ENCODE measurements at regions not wholly inside any gene's neighbourhood (a gene's known extent, or its start where the extent isn't known, plus 50 kb on each side); places are given as distances from the start of the nearest gene placed in this dataset.
"Not testable (repeated sequence)": the region's sequence is repeated elsewhere in the genome, so short reads cannot be mapped to it uniquely, and the experiment has no call there.

GRCh38 chr2:129491308-129491707 is 488.2 kb upstream of the RAB6C start:
- no peak for DNase-seq

DNA sequence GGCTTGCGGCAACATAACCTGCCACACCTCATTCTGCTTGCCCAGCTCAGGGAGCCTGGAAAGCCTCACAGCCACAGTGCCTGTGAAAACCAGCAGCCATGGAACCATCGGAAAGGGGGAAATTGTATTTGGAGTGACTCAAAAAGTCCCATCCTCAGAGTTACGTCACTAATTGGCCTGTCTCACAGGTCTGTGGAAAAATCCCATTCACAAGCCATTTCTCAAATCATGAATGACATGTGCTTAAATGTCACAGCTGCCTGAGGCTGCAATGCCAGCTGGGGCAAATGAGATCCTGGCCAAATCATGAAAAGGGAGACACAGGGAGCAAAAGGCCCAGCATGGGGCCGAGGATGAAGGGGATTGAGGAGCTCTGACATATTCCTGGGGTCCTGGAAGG is 486.9 kb upstream of the RAB6C start:
- DNase-seq: no peak

GRCh38 chr2:129499747-129500146 is 479.7 kb upstream of the RAB6C start:
- no peak for DNase-seq

GRCh38 chr2:129502781-129503180 is 476.7 kb upstream of the RAB6C start:
- no peak for DNase-seq

GRCh38 chr2:129504646-129505045 is 474.8 kb upstream of the RAB6C start:
- DNase-seq: no peak

DNA sequence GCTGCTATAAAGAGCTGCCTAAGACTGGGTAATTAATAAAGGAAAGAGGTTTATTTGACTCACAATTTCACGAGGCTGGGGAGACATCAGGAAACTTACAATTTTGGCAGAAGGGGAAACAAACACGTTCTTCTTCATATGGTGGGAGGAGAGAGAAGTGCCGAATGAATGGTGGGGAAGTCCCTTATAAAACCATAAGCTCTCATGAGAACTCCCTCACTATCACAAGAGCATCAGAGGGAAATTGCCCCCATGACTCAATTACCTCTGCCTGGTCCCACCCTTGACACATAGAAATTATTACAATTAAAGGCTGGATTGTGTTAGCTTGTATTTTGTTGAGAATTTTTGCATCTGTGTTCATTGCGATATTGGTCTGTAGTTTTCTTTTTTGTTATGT is 460.5 kb upstream of the RAB6C start:
- no peak for DNase-seq

DNA sequence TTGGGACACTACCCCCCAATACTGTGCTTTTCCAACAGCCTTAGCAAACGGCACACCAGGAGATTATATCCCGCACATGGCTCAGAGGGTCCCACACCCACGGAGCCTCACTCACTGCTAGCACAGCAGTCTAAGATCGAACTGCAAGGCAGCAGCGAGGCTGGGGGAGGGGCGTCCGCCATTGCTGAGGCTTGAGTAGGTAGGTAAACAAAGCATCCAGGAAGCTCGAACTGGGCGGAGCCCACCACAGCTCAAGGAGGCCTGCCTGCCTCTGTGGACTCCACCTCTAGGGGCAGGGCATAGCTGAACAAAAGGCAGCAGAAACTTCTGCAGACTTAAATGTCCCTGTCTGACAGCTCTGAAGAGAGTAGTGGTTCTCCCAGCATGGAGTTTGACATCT is 447.3 kb upstream of the RAB6C start:
- DNase-seq: not testable (repeated sequence)

- DNase-seq: no peak
Measured at GRCh38 chr2:129548880-129549279, 430.6 kb upstream of the RAB6C start.

DNA sequence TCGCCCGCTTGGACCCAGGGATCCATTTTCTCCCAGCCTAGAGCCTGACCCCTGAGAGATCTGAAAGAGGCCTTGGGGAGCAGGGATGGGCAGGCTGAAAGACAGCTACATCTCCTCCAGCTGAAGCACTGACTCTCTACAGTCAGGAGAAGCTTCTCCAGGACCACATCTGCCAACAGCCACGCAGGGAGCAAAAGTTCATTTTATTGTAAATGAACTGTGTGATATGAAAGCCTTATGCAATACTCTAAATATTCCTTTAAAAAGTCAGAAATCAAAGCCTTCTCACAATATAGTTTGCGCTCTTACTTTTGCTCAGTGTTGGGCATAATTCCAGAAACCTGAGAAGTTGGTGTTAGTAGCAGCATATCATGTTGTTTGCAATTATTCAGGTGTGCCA is 428.9 kb upstream of the RAB6C start:
- no peak for DNase-seq

DNA sequence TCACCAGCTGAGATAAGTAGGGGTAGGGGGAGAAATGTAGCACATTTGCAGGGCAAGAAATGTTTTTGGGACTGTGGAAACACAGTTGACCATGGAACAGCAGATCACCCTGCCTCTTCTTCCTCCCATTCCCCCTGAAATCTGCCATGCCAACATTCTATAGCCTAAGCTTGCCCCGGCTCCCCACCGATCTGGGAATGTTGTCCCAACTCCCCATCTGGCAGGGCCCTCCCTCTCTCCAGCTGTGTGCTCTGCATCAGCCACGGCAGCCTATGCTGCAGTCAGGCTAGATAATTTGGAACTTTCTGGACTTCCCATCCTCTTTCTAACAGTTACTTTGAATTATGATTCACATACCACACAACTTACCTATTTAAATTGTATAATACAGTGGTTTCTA is 425.1 kb upstream of the RAB6C start:
- no peak for DNase-seq

- DNase-seq: no peak
Measured at GRCh38 chr2:129559101-129559500, 420.4 kb upstream of the RAB6C start.

GRCh38 chr2:129565551-129566109 is 413.8 kb upstream of the RAB6C start:
- no peak for DNase-seq

DNA sequence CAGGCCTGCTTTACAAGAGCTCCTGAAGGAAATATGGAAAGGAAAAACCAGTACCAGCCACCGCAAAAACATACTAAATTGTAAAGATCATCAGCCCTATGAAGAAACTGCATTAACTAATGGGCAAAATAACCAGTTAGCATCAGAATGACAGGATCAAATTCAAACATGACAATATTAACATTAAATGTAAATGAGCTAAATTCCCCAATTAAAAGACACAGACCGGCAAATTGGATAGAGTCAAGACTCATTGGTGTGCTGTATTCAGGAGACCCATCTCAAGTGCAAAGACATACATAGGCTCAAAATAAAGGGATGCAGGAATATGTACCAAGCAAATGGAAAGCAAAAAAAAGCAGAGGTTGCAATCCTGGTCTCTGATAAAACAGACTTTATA is 408.7 kb upstream of the RAB6C start:
- not testable (repeated sequence) for DNase-seq

DNA sequence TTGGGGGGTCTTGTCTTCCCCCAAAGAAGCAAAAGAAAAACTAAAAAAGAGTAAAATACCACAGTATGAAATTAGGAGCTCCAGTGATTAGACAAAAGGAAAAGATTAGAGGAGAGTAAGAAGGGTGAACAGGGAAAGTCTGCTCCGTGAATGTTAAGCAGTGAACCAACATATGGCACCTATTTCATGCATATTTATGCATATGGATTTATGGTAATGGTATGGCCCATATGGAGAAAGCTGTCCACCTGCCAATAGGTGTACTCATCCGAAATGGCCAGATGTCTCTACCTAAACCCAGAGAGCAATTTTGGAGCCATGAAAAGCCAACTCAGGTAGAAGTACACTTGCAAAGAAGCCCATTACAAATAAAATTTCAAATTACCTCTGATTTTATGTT is 404.0 kb upstream of the RAB6C start:
- no peak for DNase-seq

DNA sequence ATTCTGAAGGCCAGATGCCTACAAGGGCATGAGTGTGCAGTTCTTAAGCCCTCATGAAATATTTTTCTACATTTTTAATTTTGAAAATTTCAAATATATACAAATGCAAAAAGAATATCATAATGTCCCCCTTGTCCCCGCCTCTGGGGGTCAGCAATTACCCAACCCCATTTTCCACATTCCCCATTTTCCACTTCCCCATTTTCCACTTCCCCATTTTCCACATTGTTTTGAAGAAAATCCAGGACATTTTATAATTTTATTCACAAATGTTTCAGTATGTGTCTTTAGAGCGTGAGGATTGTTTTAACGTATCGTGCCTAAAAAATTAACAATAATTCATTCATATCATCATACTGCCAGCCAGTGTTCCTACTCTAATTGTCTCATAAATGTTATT is 403.6 kb upstream of the RAB6C start:
- DNase-seq: peak in 1 of 2 donors; percentile 2

DNA sequence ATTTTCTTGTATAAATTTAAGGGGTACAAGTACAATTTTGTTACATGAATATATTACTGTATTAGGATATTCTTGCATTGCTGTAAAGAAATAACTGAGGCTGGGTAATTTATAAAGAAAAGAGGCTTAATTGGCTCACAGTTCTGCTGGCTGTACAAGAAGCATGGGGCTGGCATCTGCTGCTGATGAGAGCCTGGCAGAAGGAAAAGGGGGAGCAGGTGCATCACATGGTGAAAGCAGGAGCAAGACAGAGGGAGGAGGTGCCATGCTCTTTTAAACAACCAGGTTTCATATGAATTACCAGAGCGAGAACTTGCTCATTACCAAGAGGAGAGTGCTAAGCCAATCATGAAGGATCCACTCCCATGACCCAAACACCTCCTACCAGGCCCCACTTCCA is 399.5 kb upstream of the RAB6C start:
- DNase-seq: no peak

GRCh38 chr2:129585760-129586159 is 393.7 kb upstream of the RAB6C start:
- DNase-seq: no peak

- no peak for DNase-seq
Measured at GRCh38 chr2:129587426-129588064, 391.9 kb upstream of the RAB6C start.

DNA sequence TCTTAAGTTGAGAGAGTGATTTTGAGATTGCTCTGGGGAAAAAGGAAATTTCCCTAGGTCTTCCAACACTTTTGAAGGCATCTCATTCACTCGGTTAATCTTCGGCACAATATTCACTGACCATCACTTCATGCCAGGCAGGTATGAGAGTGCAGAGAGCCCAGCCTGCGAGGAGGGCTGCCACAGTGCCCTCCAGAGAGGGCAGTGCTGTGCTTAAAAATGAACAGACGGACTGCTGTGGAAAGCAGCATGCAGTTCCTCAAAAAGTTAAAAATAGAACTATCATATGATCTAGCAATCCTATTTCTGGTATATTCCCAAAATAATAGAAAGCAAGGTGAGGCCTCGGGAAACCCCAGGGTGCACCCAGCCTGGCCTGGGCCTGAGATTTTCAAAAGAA is 374.9 kb upstream of the RAB6C start:
- DNase-seq: no peak

DNA sequence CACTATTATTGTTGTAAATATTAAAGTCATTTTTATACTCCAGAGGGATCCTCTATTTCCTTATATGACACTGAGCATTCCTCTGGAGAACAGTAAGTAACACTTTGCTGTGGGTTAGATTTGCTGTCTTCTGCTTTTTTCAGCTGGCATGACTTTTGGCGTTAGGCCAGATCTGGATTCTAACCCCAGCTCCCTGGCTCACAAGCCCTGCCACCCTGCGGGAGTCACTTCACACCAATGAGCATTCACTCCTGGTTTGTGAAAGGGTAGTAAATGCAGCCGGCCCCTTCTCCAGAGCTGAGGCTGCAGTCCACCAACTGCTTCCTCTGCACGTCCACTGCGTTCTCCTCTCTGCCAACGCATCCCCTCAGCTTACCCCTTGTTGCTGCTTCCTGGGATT is 373.8 kb upstream of the RAB6C start:
- DNase-seq: no peak

DNA sequence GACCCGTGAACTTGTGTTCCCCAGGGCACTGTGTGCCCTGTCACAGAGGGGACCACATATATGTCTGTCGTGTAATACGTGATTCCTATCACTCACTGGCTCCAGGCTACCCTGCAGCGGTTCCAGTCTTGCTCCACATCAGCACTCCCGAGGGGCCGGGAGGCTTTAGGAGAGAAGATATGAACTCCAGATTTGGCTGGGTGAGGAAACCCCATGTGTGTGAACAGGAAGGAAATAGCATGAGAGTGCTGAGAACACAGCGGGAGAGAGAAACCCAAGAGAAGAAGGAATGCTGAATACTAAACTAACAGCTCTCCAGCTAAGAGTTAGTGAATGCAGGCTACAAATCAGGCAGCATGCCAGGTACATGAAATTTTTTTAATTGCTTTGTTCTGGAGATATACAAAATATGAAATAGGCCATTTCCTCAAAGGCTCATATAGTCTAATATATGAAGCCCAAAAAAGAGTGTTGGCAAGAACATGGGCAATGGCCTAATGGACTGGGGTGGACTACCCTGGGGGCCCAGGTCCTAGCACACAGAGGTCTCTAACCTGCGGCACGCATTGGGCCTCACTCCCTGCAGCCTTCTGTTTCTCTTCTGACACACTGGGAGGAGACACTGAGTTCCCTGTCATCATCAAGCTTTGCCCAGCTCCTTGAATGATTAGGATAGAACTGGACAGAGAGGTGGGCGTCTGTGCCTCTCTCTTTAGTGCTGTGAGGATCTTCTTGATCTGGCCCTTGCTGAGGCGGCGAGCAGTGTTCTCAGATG is 372.8 kb upstream of the RAB6C start:
- DNase-seq: no peak

GRCh38 chr2:129609224-129609623 is 370.2 kb upstream of the RAB6C start:
- no peak for DNase-seq

- DNase-seq: no peak
Measured at GRCh38 chr2:129610766-129611165, 368.7 kb upstream of the RAB6C start.

DNA sequence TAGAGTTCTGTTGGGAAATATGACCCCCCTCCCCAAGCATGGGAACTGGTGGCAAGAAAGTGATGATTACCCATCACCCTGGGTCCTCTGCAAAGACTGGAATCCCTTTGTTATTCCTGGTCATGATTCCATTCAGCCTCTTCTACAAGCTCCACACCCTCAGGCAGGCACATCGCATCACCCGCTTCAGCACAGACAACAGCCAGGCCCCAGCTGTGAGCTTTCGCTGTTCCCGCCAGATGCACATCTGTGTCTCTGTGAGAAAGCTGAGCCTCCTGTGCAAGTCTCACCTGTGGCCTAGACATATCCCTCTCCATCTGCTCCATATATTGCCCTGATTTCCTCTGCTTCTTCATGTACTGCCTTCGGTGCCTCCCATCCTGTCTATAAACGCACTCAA is 368.0 kb upstream of the RAB6C start:
- DNase-seq: no peak
